KBM-7 (cell line): ENCODE measurements at regions not wholly inside any gene's neighbourhood (a gene's known extent, or its start where the extent isn't known, plus 50 kb on each side); places are given as distances from the start of the nearest gene placed in this dataset.
"Not testable (repeated sequence)": the region's sequence is repeated elsewhere in the genome, so short reads cannot be mapped to it uniquely, and the experiment has no call there.

Experiments
- DNase-seq: peaks from one replicate; pipeline ENCODE4 v3.0.0-alpha.2; 2015
- in situ Hi-C: fragments of 300-500 bp; cut with MboI; formaldehyde crosslinking; loops from 2 replicates; pipeline ENCODE4 v1.14.3; 2020; ENCODE audit warnings: low sequenced_read_pairs, low pct_unique_long_range_greater_than_20kb, mixed read lengths

DNA sequence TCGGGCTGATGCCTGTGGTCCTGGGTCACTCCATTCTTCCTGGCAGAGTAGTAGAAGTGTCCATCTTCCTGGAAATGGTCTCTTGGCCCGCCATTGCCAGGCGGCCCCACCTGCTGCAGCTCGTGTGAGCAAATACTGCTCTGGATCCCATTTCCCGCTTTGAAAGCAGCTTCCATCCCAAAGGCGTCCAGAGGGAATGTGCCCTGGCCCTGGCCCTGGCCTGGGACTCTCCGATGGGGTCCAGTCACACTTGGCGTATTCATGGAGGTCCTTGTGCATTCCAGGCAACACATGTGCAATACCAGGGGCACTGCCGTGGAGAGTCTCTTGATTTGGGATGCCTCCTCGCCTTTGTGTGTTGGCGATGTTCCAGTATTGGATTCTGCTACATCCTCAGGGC is 111.1 kb downstream of the SNRPN start:
- in situ Hi-C loops, result no loop called here
- no peak for DNase-seq

DNA sequence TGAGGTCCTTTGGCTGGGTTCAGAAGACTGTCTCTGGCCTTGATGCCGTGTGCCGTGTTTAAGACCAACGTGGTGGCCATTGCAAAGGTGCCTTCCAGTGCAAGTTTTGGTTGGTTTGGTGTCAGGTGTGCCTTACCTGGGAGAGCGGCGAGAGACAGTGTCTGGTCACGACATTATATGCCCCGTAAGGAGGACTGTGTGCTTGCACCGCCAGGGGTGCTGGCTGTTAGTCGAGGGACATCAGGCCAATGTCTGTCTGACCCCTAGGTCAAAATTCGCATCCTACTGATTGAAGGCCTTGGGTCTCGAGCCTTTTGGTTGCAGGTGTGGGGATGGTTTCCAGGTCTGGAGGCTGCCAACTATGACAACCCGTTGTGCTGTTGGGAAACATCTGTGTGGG is 111.9 kb downstream of the SNRPN start:
- DNase-seq, result no peak
- in situ Hi-C loops, result no loop called here

DNA sequence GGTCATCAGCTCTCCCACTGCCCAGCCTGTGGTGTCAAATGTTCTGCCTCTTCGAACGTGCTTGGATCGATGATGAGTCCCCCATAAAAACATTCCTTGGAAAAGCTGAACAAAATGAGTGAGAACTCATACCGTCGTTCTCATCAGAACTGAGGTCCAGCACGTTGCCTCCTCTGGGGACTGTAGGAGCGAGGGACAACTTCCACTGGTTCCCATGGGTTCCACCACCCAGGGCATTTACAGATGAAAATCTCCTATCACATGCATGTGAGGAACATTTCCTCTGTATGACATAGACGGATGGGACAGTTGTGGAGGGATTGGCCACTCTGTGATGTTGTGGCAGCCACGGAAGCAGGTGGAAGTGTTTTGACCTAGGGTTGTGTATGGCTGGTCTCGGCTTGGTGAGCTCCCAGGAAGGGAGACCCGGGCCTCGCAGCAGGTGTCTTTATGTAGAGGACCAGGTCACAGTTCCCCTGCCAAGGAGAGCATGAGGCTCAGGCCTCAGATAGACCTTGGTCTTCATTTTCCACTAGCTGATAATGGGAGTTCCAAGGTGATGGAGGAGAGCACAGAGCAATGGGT is 113.0 kb downstream of the SNRPN start:
- no peak for DNase-seq
- in situ Hi-C loops, result no loop called here

DNA sequence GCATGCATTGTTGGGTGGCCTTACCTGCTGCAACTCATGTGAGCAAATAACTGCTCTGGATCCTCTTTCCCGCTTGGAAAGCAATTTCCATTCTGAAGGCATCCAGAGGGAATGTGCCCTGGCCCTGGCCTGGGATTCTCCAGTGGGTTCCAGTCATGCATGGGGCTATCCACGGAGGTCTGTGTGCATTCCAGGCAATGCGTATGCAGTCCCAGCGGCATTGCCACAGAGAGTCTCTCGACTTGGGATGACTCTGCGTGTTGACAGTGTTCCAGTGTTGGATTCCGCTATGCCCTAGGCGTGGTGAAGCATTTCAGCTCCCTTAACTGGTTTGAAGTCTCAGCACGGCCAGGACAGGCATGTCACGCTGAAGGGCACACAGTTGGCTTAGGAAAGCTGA is 113.9 kb downstream of the SNRPN start:
- in situ Hi-C loops, result no loop called here
- no peak for DNase-seq

DNA sequence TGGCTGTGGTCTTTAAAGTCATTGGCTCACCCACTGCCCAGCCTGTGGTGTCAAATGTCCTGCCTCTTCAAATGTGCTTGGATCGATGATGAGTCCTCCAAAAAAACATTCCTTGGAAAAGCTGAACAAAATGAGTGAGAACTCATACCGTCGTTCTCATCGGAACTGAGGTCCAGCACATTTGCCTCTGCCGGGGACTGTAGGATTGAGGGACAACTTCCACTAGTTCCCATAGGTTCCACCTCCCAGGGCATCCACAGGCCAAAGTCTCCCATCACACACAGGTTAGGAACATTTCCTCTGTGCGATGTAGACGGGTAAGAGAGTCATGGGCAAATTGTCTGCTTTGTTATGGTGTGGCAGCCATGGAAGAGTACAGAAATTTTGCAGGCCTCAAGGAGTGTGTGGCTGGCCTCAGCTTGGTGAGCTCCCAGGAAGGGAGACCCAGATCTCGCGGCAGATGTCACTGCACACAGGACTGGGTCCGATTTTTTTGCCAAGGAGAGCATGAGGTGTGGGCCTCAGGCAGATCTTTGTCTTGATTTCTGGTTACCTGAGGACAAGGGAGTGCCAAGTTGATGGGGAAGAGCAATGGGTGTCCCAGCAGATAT is 115.7 kb downstream of the SNRPN start:
- no peak for DNase-seq
- in situ Hi-C loops, result no loop called here

DNA sequence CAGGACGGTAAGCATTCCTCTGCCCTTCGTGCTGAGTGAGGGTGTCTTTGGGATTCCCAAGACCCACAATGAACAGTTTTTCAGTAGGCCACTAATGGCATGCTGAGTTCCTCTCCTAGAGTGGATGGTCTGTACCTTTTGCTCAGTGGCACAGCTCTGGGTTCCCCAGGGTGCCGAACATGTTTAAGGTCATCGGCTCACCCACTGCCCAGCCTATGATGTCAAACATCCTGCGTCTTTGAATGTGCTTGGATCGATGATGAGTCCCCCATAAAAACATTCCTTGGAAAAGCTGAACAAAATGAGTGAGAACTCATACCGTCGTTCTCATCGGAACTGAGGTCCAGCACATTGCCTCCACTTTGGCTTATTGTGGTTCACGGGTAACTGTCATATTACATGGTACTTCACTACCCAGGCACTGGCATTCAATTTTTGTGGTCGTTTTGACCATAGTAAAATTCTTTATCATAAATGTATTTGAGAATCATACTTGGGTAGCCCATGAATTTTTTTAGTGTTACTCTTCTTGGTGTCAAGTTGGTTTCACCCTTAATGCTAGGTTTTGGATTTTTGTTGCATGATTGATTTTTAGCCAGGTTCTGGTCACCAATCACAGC is 118.2 kb downstream of the SNRPN start:
- DNase-seq, result no peak
- in situ Hi-C loops, result no loop called here

DNA sequence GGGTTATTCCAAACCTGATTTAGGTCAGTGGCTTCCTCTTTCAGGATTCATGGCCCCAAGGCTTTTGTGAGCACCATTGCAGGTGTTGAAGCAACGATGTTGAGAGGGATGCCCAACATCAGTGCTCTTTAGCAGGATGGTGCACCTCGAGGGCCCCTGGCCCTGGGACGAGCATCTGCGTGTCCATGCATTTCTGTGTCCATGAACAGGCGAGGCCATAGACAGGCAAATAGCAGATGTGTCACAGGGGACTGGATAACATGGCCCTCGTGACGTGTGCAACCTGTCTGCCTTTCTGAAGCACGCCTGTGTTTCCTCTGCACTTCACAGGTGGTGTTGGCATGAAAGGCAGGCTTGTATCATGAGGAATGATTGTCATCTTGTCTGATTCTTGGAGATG is 132.3 kb downstream of the SNRPN start:
- in situ Hi-C loops, result no loop called here
- no peak for DNase-seq

DNA sequence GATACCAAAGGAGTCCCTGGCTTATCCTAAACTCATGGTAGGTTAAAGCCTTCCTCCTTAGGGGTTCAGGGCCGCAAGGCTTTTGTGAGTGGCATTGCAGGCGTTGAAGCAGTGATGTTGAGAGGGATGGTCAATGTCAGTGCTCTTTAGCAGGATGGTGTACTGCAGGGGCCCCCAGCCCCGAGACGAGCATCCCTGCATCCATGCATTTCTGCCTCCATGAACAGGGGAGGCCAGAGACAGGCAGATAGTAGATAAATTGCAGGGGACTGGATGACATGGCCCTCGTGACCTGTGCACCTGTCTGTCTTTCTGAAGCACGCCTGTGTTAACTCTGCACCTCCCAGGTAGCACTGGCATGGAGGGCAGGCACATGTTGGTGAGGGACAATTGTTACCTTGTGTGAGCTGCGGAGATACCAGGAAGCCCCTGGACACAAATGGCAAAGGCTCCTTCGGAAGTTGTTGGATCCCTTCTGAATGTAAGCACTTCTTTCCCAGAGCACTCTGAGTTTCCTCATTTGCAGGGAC is 133.5 kb downstream of the SNRPN start:
- no peak for DNase-seq
- in situ Hi-C loops, result no loop called here

DNA sequence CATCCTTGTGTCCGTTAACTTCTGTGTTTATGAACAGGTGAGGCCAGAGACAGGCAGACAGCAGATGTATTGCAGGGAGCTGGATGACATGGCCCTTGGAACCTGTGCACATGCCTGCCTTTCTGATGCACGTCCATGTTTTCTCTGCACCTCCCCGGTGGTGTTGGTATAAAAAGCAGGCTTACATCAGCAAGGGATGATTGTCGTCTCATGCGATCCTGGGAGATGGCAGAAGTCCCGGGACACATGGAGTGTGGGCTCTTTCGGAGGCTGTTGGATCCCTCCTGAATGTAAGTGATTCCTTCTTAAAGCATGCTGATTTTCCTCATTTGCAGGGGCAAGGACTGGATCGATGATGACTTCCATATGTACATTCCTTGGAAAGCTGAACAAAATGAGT is 134.8 kb downstream of the SNRPN start:
- DNase-seq, result no peak
- in situ Hi-C loops, result no loop called here

DNA sequence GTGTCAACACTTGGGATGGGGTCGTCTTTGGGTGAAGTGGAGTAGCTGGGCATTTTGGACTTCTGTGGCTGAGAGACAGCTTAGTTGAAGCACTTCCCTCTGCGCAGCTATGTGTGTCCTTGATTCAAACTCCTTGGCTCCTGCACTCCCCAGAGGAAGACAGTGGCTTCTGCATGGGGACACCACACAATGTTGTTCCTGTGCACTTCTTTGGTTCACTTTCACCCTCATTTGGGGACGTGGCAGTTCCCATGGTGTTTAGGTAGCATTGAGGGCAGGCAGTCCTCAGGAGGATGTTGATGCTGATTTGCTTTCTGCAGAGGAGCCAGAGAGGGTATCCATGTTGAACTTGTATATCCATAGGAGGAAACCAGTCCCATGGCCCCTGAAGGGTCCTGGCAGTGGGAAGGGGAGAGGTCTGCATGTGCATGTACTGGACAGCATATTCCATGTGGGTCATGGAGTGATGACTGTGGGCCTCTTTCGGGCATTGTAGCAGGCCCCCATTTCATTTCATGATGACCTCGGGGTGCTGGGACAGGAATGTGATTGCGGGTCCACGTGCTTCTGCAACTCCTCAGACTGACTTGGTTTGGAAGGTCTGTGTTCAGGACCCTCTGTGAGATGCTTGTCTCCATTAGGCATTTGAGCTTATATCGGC is 135.4 kb downstream of the SNRPN start:
- in situ Hi-C loops, result no loop called here
- DNase-seq, result no peak

DNA sequence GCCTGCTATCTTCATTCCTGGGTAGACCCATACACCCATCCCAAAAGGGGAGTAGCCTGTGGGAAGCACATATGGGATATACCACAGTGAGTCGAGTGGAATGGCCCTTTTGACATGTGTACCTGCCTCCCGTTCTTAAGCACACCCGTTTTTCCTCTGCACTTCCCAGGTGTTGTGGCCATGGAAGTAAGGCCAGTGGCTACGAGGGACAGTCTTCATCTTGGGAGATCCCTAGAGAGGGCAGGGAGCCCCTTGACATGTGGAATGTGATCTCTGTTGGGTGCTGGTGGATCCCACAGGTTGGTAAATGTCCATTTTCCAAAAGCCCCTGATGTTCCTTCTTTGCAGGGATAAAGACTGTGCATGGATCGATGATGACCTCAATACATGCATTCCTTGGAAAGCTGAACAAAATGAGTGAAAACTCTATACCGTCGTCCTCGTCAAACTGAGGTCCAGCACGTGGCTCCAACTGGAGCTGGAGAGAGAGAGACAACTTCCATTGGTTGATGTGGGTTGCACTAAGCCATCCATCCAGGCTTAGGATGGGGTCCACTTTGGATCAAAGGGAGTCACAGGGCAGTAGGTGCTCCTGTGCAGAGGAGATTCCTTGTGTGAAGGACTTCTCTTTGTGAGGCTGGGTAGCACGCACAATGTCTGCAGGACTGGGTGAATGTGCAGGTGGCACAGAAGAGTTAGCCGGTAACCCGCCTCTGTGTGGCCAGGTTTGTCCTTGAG is 136.8 kb downstream of the SNRPN start:
- in situ Hi-C loops, result no loop called here
- no peak for DNase-seq

DNA sequence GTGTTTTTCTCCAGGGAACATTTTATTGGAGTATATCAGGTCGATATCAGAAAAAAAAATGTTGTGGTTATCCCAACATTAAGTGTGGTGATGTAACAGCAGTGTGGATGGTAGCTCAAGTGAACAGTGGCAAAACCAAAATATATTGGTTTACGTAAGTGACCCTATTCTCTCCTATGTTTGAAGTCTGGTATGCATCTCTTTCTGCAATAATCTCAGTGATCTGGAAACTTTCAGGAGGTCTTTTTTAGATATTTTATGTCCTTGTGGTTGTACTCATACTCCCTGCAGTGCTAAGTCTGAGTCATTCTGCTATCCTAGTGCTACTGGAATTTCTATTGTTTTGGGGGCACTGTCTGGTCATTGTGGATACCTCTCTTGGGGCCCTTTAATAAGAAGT is 137.9 kb downstream of the SNRPN start:
- in situ Hi-C loops, result no loop called here
- DNase-seq, result no peak

DNA sequence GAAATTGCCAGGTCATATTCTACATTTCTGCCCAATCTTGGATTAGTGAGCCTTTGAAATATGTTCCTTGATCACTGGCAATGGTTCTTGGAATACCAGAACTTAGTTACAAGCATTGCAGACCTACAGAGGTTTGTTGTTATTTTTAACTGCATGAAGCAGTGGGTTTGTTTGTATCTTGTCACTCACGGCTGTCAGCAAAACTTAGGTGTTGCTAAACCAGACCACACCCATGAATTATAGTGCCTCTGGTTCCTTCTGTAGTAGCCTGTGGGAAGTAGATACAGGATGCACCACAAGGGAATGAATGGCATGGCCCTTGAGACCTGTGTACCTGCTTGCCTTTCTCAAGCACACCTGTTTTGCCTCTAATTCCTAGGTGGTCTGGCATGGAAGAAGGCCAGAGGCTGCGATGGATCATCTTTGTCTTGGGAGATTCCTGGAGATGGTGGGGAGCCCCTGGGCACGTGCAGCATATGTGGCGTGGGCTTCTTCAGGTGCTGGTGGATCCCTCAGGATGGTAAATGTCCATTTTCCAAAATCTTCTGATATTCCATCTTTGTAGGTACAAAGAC is 138.8 kb downstream of the SNRPN start:
- in situ Hi-C loops, result no loop called here

DNA sequence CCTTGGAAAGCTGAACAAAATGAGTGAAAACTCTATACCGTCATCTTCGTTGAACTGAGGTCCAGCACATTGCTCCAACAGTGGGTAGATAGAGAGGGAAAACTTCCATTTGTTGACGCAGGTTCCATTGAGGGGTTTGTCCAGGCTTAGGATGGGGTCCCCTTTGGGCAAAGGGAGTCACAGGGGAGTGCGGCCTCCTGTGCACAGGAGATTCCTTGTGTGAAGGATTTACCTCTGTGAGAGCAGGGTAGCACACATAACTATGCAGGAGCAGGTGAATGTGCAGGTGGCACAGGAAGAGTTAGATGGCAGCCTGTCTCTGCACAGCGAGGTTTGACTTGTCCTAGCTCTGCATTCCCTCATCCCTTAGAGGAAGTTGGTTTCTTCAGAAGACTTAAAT is 139.3 kb downstream of the SNRPN start:
- DNase-seq, result no peak
- in situ Hi-C loops, result no loop called here

More for the DNA sequence above, 138.8 kb downstream of the SNRPN start:
- DNase-seq, result no peak

DNA sequence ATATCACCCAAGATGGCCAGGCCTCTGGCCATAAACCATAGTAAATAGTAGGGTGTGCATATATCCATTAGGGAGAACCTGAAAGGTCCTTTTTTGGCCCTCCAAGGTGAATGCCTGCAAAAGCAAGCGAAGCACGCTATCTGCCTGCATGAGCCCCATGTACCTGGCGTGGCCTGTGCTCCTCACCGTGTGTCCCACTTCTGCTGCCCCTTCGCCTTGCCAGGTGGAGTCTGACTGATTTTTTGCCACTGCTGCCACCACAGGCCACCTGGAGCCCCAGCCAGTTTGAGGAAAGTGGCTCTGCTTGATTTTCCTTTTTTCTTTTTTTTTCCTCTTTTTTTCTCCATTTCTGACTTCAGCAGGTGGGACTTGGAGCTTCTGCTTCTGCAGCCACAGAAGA is 139.7 kb downstream of the SNRPN start:
- DNase-seq, result no peak
- in situ Hi-C loops, result no loop called here

DNA sequence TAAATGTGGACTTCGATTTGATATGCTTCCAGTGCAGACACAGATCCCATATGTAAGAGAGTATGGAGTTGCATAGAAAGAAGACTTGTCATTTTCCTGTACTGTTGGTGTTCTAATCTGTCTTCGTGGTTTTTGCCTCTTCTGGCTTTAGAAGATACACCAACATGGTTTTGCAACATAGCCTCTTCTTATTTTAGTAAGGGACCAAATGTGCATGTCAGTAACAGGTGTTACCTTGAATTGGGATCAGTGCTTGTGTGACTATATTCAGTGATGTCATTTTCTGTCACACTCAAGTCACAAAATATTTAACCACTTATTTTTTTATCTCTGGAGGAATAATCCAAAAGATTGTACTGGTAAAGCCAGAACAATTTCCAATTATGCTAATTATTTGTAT is 140.4 kb downstream of the SNRPN start:
- in situ Hi-C loops, result no loop called here
- no peak for DNase-seq

DNA sequence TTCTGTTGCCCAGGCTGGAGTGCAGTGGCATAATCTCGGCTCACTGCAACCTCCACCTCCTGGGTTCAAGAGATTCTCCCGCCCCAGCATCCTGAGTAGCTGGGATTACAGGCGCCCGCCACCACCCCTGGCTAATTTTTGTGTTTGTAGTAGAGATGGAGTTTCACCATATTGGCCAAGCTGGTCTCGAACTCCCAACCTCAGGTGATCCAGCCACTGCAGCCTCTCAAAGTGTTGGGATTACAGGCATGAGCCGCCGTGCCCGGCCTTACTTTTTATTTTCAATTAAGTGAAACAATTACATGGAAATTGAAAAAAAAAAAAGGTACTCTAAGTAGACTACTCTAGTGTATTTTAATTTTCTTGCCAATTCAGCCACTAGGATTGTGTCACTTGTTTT is 145.2 kb downstream of the SNRPN start:
- DNase-seq, in situ Hi-C loops: not testable (repeated sequence)

DNA sequence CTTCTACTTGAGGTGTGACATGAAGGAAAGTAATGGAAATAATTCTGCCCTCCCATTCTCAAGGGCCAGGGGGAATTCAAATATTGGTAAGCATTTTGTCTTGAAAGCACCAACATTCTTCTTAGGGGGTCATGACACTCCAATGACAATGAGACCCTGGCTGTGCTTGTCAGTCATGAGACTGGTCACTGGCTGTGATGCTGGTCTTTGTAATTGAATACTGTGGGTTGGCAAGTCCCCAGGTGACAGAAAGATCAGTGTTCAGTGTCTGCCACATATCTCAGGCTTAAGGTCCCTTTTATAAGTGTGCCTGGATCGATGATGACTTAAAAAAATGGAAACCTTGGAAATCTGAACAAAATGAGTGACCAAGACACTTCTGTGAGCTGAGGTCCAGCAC is 151.4 kb downstream of the SNRPN start:
- in situ Hi-C loops, result no loop called here
- DNase-seq, result no peak

DNA sequence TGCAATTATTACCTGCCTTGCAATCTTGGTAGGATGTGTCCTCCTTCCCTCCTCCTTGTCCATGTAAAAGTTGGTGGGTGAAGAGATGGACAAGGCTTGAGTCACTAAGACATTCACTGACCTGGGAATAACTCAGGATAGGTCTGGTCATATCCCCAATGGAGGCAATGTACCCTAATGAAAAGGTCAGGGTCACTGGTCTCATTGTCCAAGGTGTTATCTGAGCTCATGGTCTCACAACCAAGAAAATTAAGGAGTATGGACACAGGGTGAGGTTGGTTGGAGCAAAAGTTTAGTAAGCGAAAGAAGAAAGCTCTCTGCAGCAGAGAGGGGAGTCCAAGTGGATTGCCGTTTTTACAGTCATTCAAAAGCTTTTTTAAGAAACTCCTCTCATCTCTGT is 179.0 kb downstream of the SNRPN start:
- in situ Hi-C loops, result no loop called here
- no peak for DNase-seq
